OCI-LY7 (cell line): ENCODE measurements at regions not wholly inside any gene's neighbourhood (a gene's known extent, or its start where the extent isn't known, plus 50 kb on each side); places are given as distances from the start of the nearest gene placed in this dataset.

Experiments used
- BruUV-seq: library from RNA; stranded (reverse); fragments of 400-500 nt; replicated peaks from 2 replicates; lab custom pipeline; 2021; lab: Mats Ljungman, UMichigan
- CTCF ChIA-PET: fragments of 300-600 bp; sonication (Branson Sonifier 250); formaldehyde crosslinking; loops from one replicate; lab custom pipeline; 2022; ENCODE audit warnings: antibody characterized with exemption; ENCODE audit not compliant: unreplicated experiment; lab: Charles Lee
- POLR2A ChIA-PET: fragments of 300-600 bp; sonication (Branson Sonifier 250); formaldehyde crosslinking; loops from one replicate; lab custom pipeline; 2022; ENCODE audit warnings: antibody characterized with exemption; lab: Charles Lee
- DNase-seq: peaks from one replicate; pipeline ENCODE4 v3.0.0-alpha.2; 2015; ENCODE audit warnings: low spot score
- H2AFZ ChIP-seq: fragments of 200-600 bp; sonication (generic), shearing (Covaris generic); 2 replicates; pipeline ENCODE4 v1.6.1; 2014; ENCODE audit warnings: mild to moderate bottlenecking, antibody characterized with exemption, low read length, moderate library complexity
- H3K27ac ChIP-seq: fragments of 200-600 bp; sonication (generic); 2 replicates; pipeline ENCODE4 v1.5.1; 2014; ENCODE audit warnings: mixed run types, low read depth, mild to moderate bottlenecking, moderate library complexity, low read length, inconsistent platforms; ENCODE audit not compliant: poor library complexity, severe bottlenecking
- H3K36me3 ChIP-seq: fragments of 200-600 bp; sonication (generic); 2 replicates; pipeline ENCODE4 v1.6.1; 2014; ENCODE audit warnings: mild to moderate bottlenecking, antibody characterized with exemption, low read length, moderate library complexity, mixed read lengths; ENCODE audit not compliant: insufficient read depth
- H3K4me1 ChIP-seq: fragments of 200-600 bp; sonication (generic); 2 replicates; pipeline ENCODE4 v1.5.1; 2014; ENCODE audit warnings: mild to moderate bottlenecking, low read length; ENCODE audit not compliant: insufficient read depth, poor library complexity, severe bottlenecking
- H3K4me2 ChIP-seq: fragments of 200-600 bp; sonication (generic); 2 replicates; pipeline ENCODE4 v1.6.1; 2014; ENCODE audit warnings: mild to moderate bottlenecking, low read length
- H3K4me3 ChIP-seq: fragments of 200-600 bp; sonication (generic); 2 replicates; pipeline ENCODE4 v1.5.1; 2014; ENCODE audit warnings: mild to moderate bottlenecking, low read depth, low read length; ENCODE audit not compliant: poor library complexity, severe bottlenecking
- H3K79me2 ChIP-seq: fragments of 200-600 bp; sonication (generic); 2 replicates; pipeline ENCODE4 v1.6.1; 2016; ENCODE audit warnings: low read depth, mild to moderate bottlenecking, low read length, moderate library complexity, mixed read lengths; ENCODE audit not compliant: insufficient read depth
- H3K9me2 ChIP-seq: fragments of 200-600 bp; sonication (generic); 2 replicates; pipeline ENCODE4 v1.6.1; 2016; ENCODE audit warnings: mild to moderate bottlenecking, low read length, mixed read lengths; ENCODE audit not compliant: insufficient read depth
- H3K9me3 ChIP-seq: fragments of 200-600 bp; sonication (generic); 2 replicates; pipeline ENCODE4 v1.6.1; 2014; ENCODE audit warnings: mild to moderate bottlenecking, mixed run types, low read length, mixed read lengths
- H4K20me1 ChIP-seq: fragments of 200-600 bp; sonication (generic); 2 replicates; pipeline ENCODE4 v1.6.1; 2014; ENCODE audit warnings: mild to moderate bottlenecking, antibody characterized with exemption, low read length, moderate library complexity, mixed read lengths; ENCODE audit not compliant: insufficient read depth
- EZH2phosphoT487 ChIP-seq: fragments of 200-600 bp; sonication (generic); IDR thresholded peaks from 2 replicates; pipeline ENCODE4 v1.6.1; 2018; ENCODE audit warnings: low read depth, borderline replicate concordance, mild to moderate bottlenecking, mixed run types, antibody characterized with exemption, low read length, moderate library complexity, mixed read lengths
- intact Hi-C: fragments of 100-400 bp; cut with micrococcal nuclease; formaldehyde crosslinking; loops from one replicate; pipeline ENCODE4 v1.10.0; 2022; ENCODE audit not compliant: unreplicated experiment
- TF ChIP-seq, protein P1 (sequence below): fragments of 200-600 bp; sonication (generic); conservative IDR thresholded peaks from 2 replicates; pipeline ENCODE4 v1.5.1; 2014; ENCODE audit warnings: mild to moderate bottlenecking, antibody characterized with exemption, low read length, moderate library complexity, mixed read lengths

DNA sequence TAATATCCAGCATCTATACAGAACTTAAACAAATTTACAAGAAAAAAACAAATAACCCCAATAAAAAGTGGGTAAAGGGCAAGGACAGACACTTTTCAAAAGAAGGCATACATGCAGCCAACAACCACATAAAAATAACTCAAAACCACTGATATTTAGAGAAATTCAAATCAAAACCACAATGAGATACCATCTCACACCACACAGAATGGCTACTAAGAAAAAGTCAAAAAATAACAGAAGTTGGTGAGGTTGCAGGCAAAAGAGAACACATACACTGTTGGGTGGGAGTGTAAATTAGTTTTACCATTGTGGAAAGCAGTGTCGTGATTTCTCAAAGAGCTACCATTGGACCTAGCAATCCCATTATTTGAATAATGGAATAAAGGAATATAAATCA is 1973.9 kb upstream of the LRRTM1 start:
- CTCF ChIA-PET = no interaction called here
- BruUV-seq = no TSS peak
- H2AFZ ChIP-seq = no peak overlapping the region

DNA sequence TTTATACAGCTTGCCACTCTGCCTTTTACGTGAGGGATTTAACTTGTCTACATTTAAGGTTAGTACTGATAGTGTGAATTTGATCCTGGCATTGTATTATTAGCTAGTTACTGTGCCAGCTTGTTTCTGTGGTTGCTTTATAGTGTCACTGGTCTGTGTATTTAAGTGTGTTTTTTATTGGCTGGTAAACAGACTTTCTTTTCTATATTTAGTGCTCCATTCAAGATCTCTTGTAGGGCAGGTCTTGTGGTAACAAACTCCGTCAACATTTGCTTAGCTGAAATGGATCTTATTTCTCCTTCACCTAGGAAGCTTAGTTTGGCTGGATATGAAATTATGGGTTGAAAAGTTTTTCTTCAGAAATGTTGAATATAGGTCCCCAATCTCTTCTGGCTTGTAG is 1971.0 kb upstream of the LRRTM1 start:
- ChIA-PET POLR2A (no interaction called here), CTCF (no interaction called here)
- no peaks in the 10 kb centered on the region for H3K36me3 ChIP-seq
- H2AFZ ChIP-seq = no peak overlapping the region
- H4K20me1 ChIP-seq = no peaks in the 10 kb centered on the region
- no peaks in the 10 kb centered on the region for H3K9me2 ChIP-seq
- no peak overlapping the region for H3K4me3 ChIP-seq
- BruUV-seq = no TSS peak
- TF ChIP-seq EZH2phosphoT487 = no peak
- TF ChIP-seq, protein P1, sequence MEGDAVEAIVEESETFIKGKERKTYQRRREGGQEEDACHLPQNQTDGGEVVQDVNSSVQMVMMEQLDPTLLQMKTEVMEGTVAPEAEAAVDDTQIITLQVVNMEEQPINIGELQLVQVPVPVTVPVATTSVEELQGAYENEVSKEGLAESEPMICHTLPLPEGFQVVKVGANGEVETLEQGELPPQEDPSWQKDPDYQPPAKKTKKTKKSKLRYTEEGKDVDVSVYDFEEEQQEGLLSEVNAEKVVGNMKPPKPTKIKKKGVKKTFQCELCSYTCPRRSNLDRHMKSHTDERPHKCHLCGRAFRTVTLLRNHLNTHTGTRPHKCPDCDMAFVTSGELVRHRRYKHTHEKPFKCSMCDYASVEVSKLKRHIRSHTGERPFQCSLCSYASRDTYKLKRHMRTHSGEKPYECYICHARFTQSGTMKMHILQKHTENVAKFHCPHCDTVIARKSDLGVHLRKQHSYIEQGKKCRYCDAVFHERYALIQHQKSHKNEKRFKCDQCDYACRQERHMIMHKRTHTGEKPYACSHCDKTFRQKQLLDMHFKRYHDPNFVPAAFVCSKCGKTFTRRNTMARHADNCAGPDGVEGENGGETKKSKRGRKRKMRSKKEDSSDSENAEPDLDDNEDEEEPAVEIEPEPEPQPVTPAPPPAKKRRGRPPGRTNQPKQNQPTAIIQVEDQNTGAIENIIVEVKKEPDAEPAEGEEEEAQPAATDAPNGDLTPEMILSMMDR = no peak
- intact Hi-C loops = no loop called here
- no peaks in the 10 kb centered on the region for H3K4me1 ChIP-seq
- no peak overlapping the region for H3K27ac ChIP-seq
- no peaks in the 10 kb centered on the region for H3K9me3 ChIP-seq
- H3K4me2 ChIP-seq = no peak overlapping the region
- H3K79me2 ChIP-seq = no peaks in the 10 kb centered on the region
- no peak for DNase-seq

More for the DNA sequence above, 1973.9 kb upstream of the LRRTM1 start:
- TF ChIP-seq, protein P1 = no peak
- no peak for TF ChIP-seq EZH2phosphoT487
- intact Hi-C loops = no loop called here
- Histone ChIP-seq H3K4me1 (no peaks in the 10 kb centered on the region), H3K27ac (no peak overlapping the region), H4K20me1 (no peaks in the 10 kb centered on the region), H3K4me3 (no peak overlapping the region), H3K9me3 (no peaks in the 10 kb centered on the region), H3K4me2 (no peak overlapping the region), H3K79me2 (no peaks in the 10 kb centered on the region), H3K9me2 (no peaks in the 10 kb centered on the region), H3K36me3 (no peaks in the 10 kb centered on the region)
- POLR2A ChIA-PET = no interaction called here
- no peak for DNase-seq

DNA sequence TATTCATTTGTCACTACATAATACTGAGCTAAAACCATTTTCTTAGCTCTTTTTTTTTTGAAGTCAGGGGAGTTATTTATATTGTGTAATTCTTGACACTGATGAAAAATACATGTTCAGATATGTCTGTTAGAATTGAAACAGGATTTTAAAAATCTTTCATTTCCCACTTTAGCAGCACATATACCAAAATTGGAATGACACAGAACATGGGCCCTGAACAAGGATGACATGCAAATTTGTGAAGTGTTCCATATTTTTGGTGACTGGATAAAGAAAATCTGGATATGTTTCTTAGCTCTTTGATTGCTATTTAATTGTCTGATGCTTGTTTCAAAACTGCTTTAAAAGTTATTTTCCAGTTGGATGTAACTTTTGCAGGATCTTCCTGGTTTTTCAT is 1963.9 kb upstream of the LRRTM1 start:
- no peak overlapping the region for H2AFZ ChIP-seq
- ChIA-PET POLR2A (no interaction called here), CTCF (no interaction called here)
- DNase-seq = no peak
- no TSS peak for BruUV-seq
- H3K4me1 ChIP-seq = no peaks in the 10 kb centered on the region
- H3K36me3 ChIP-seq = no peaks in the 10 kb centered on the region
- TF ChIP-seq EZH2phosphoT487 = no peak
- TF ChIP-seq, protein P1 = no peak
- no peaks in the 10 kb centered on the region for H3K9me3 ChIP-seq
- intact Hi-C loops = no loop called here
- H3K9me2 ChIP-seq = no peaks in the 10 kb centered on the region
- H3K27ac ChIP-seq = no peak overlapping the region
- H3K79me2 ChIP-seq = no peaks in the 10 kb centered on the region
- no peak overlapping the region for H3K4me3 ChIP-seq
- H4K20me1 ChIP-seq = no peaks in the 10 kb centered on the region
- H3K4me2 ChIP-seq = no peak overlapping the region
